ENCODE measurements at regions not wholly inside any gene's neighbourhood (a gene's known extent, or its start where the extent isn't known, plus 50 kb on each side); places are given as distances from the start of the nearest gene placed in this dataset.

DNA sequence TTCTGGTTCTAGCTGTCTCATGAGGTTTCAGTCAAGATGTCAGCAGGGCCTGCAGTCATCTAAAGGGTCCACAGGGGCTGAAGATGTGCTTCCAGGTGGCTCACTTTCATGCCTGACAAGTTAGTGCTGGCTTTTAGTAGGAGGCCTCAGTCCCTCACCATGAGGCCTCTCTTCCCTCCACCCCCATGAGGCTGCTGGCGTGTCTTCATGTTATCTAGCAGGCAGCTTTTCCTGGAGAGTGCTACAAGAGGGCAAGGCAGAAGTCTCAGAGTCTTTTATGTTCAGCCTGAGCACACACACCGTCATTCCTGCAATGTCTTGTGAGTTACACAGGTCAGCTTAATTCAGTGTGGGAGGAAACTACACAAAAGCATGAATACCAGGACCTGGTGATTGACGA is 769.9 kb downstream of the HDGFL1 start:
- no peaks in the 10 kb centered on the region for H3K9me3 Mint-ChIP-seq (ENCODE audit: unreplicated experiment)
- H3K27me3 Mint-ChIP-seq (ENCODE audit: unreplicated experiment): no peaks in the 10 kb centered on the region
- DNase-seq (ENCODE audit: extremely low spot score, unreplicated experiment): no peak
- TF ChIP-seq, protein P1, sequence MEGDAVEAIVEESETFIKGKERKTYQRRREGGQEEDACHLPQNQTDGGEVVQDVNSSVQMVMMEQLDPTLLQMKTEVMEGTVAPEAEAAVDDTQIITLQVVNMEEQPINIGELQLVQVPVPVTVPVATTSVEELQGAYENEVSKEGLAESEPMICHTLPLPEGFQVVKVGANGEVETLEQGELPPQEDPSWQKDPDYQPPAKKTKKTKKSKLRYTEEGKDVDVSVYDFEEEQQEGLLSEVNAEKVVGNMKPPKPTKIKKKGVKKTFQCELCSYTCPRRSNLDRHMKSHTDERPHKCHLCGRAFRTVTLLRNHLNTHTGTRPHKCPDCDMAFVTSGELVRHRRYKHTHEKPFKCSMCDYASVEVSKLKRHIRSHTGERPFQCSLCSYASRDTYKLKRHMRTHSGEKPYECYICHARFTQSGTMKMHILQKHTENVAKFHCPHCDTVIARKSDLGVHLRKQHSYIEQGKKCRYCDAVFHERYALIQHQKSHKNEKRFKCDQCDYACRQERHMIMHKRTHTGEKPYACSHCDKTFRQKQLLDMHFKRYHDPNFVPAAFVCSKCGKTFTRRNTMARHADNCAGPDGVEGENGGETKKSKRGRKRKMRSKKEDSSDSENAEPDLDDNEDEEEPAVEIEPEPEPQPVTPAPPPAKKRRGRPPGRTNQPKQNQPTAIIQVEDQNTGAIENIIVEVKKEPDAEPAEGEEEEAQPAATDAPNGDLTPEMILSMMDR (IDR thresholded peaks at IDR 0.05): no peak
- H3K36me3 Mint-ChIP-seq (ENCODE audit: unreplicated experiment): no peaks in the 10 kb centered on the region
- no peak overlapping the region for H3K27ac Mint-ChIP-seq (ENCODE audit: unreplicated experiment)
- no peak overlapping the region for H3K4me3 Mint-ChIP-seq (ENCODE audit: unreplicated experiment)
- no peaks in the 10 kb centered on the region for H3K4me1 Mint-ChIP-seq (ENCODE audit: unreplicated experiment)

DNA sequence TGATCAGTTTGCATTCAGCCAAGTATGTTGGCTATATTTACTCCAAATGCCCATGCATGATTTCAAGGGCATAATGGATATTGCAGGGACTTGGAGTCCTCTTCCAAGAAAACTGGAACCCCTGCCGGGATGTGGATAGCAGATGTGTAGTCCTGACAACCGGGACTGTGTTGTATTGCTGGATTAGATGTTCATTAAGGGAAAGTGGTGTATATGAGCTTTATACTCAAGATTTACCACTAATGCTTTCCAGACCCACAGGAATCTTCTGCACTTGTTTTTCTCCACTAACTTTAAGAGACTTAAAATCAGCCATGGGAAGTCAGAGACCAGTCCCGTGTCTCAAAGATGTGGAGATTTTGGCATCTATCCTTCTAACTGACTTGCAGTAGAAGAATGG is 770.9 kb downstream of the HDGFL1 start:
- TF ChIP-seq, protein P1 (IDR thresholded peaks at IDR 0.05): no peak
- Mint-ChIP-seq H3K27ac (ENCODE audit: unreplicated experiment) (no peak overlapping the region), H3K27me3 (ENCODE audit: unreplicated experiment) (no peaks in the 10 kb centered on the region), H3K4me1 (ENCODE audit: unreplicated experiment) (no peaks in the 10 kb centered on the region), H3K9me3 (ENCODE audit: unreplicated experiment) (no peaks in the 10 kb centered on the region), H3K4me3 (ENCODE audit: unreplicated experiment) (no peak overlapping the region), H3K36me3 (ENCODE audit: unreplicated experiment) (no peaks in the 10 kb centered on the region)
- DNase-seq (ENCODE audit: extremely low spot score, unreplicated experiment): no peak

DNA sequence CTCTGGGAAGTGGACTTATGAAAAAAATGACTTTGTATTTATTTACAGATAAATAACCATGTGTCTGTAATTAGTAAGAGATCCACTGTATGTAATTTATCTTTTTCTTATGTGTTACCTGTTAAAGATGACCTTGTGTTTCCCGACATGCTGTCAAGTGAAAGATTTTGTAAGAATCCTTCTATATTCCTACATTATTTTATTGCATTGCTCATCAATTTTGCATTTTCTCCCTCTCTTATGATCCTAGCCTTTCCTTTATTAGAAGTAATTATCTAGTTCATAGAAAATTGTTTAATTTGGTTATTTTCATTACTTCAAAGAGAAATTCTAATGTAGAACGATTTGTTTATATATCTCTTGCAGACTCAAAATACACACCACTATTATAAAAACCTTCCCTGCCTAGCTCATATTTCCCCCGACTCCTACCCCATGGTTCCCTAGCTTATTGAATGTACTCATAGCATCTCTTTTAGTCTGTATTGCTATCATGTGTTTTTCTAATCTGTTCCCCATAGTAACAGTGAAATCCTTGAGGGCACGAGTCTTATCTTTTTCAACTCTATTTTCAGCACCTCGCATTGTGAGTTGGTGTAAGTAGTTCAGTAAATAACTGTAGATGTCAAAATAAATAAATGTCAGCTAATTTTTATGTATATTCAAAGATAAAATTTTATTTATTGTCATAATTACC is 774.4 kb downstream of the HDGFL1 start:
- Mint-ChIP-seq H3K4me1 (ENCODE audit: unreplicated experiment) (no peaks in the 10 kb centered on the region), H3K4me3 (ENCODE audit: unreplicated experiment) (no peak overlapping the region), H3K9me3 (ENCODE audit: unreplicated experiment) (no peaks in the 10 kb centered on the region), H3K36me3 (ENCODE audit: unreplicated experiment) (no peaks in the 10 kb centered on the region), H3K27me3 (ENCODE audit: unreplicated experiment) (no peaks in the 10 kb centered on the region), H3K27ac (ENCODE audit: unreplicated experiment) (no peak overlapping the region)
- TF ChIP-seq, protein P1 (IDR thresholded peaks at IDR 0.05): no peak
- DNase-seq (ENCODE audit: extremely low spot score, unreplicated experiment): no peak

DNA sequence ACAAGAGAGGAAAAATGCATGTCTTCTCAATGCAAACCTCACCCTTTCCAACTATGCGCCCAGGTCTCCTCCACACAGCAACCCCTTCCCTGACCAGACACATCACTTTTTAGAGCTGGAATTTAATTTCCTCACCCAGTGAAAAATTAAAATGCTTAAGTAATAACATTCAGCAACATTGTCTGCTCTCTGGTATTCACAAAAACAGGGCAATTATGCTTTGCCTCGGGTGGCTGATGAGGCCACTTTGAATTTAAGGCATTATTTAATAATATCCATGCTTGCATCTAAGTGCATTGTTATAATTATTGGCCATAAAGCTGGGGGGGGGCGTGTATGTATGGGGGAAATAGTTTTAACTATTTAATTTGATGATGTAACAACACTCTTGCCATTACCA is 777.8 kb upstream of the NRSN1 start:
- no peaks in the 10 kb centered on the region for H3K27me3 Mint-ChIP-seq (ENCODE audit: unreplicated experiment)
- no peak overlapping the region for H3K27ac Mint-ChIP-seq (ENCODE audit: unreplicated experiment)
- H3K36me3 Mint-ChIP-seq (ENCODE audit: unreplicated experiment): no peaks in the 10 kb centered on the region
- no peak overlapping the region for H3K4me3 Mint-ChIP-seq (ENCODE audit: unreplicated experiment)
- H3K9me3 Mint-ChIP-seq (ENCODE audit: unreplicated experiment): peaks cover 6% of the 10 kb centered on the region
- TF ChIP-seq, protein P1 (IDR thresholded peaks at IDR 0.05): no peak
- peaks cover 14% of the 10 kb centered on the region for H3K4me1 Mint-ChIP-seq (ENCODE audit: unreplicated experiment)
- DNase-seq (ENCODE audit: extremely low spot score, unreplicated experiment): no peak

DNA sequence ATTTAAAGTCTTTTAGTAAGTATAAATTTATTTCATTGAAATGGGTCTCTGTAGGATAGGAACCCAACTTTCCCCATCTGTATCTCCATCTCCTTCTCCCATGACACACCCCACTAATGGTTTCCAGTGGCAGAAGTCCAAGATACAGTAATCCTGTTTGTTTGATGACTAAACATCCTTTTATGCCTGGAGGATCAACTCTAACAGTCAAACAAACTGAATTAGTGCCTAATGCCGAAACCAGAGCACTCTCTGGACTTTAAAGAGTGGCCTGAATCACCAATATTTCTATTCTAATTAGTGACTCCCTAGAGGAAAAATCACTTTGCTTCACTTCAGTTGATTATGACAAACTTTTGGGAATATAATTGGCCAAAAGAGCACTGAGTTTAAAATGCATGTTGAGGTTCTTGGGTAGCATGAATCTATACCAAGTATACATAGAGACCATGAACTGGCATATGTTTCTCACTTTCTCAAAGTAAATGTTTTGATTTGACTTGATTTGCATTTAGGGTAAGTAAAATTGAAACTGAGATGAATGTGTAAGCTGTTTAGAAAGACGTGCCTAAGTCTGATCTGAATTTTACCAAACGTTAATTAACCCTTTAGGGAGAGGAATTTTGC is 776.4 kb upstream of the NRSN1 start:
- Mint-ChIP-seq H3K4me1 (ENCODE audit: unreplicated experiment) (peaks cover 14% of the 10 kb centered on the region), H3K36me3 (ENCODE audit: unreplicated experiment) (no peaks in the 10 kb centered on the region), H3K27ac (ENCODE audit: unreplicated experiment) (peak overlapping the region; percentile 34), H3K27me3 (ENCODE audit: unreplicated experiment) (no peaks in the 10 kb centered on the region), H3K9me3 (ENCODE audit: unreplicated experiment) (peaks cover 6% of the 10 kb centered on the region), H3K4me3 (ENCODE audit: unreplicated experiment) (no peak overlapping the region)
- DNase-seq (ENCODE audit: extremely low spot score, unreplicated experiment): no peak
- TF ChIP-seq, protein P1 (IDR thresholded peaks at IDR 0.05): no peak

Data from osteocyte (in vitro differentiated cells).